ENCODE measurements at regions not wholly inside any gene's neighbourhood (a gene's known extent, or its start where the extent isn't known, plus 50 kb on each side); places are given as distances from the start of the nearest gene placed in this dataset.
"Not testable (repeated sequence)": the region's sequence is repeated elsewhere in the genome, so short reads cannot be mapped to it uniquely, and the experiment has no call there.

DNA sequence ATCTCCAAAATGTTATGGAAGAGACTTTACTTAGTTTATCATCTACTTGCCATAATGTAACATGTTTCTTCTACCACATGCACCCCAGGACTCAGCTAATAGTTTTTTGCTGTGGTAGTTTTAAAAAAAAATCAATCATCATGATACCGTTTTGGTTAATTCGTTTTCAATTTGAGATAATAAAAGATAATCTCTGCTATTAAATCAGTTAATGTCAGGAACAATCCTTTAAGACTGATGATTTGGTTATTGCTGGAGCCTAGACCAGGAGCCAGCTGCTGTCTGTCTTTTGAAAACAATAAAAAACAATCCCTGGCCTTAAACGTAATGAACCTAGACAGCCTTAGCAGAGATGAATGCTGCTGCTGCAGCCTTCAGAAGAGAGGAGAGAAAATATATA, 403.7 kb downstream of the OXSM start:
- DNase-seq = no peak

DNA sequence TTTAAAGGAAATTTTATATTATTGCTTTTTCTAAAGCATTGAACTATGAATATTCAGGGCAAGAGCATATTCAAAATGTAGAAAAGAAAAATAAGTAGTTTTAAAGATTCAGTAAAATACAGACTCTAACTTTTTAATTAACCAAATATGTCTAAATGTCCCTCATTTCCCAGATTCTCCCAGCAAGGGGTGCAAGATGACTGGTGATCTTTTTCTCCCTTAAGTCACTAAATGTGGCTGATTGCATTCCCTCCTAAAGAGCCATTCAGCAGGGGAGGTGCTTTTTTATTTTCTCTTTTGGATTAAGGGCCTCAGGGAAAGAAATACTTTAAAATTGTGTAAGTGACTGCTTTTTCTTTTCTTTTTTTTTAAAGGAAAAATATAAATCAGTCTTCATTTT, 406.9 kb downstream of the OXSM start:
- no peak for DNase-seq

GRCh38 chr3:26198609-26199008, 408.7 kb downstream of the OXSM start:
- DNase-seq = no peak

- no peak for DNase-seq
Measured at GRCh38 chr3:26202169-26202568, 412.3 kb downstream of the OXSM start.

DNA sequence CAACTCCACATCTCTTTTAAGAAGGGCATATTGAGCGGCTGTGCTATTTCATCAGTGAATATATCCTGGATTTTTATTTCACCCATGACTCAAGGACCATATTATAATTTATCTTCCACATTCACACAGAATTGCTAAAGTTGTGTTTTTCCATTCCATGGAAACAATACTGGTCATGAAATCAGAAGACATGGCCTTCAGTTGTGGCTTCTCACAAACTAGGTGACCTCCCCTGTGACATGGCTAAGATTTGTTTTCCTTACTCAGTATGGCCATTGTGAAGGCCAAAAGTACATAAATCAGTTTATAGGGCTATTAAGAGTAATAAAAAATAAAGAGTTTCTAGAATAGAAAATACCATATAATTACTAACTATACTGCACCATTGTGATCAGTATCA, 415.6 kb downstream of the OXSM start:
- DNase-seq = no peak

GRCh38 chr3:26208201-26208600, 414.4 kb upstream of the LRRC3B start:
- no peak for DNase-seq

DNA sequence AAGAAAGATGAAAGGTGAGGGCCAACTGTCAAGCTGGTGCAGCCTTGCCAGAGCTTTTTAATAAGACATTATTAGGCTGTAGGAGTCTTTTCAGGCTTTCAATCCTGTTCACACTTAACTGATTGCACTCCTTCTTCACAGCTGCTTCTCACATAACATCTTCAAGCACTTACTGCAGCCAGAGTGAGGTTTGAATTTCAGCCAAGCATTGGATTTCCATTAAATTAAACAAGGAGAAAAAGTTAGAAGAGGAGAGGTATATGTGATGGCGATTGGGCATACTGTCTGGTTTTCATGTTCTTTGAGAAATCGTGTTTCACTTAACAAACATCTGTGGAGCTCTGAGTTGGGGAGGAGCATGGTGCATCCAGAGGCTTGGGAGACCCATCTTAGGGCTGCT, 392.8 kb upstream of the LRRC3B start:
- DNase-seq = peak in 1 of 2 experiments; percentile 35

DNA sequence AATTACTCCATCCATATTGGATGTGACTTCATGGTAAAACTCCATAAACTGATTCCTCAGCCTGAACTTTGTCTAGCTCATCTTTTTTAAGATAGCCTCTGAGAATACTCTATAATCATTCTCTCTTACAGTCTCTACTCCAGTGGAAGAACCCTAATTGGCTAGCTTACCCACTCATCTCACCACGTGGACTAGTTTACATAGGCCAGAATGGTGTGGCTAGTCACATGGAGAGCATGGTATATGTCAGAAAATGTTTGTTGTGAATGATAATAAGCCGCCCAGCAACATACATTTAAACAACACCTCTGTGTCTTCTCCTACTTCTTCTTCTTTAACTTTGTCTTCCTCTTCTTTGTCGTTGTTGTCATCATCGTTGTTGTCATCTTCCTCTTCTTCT, 389.2 kb upstream of the LRRC3B start:
- DNase-seq = no peak

DNA sequence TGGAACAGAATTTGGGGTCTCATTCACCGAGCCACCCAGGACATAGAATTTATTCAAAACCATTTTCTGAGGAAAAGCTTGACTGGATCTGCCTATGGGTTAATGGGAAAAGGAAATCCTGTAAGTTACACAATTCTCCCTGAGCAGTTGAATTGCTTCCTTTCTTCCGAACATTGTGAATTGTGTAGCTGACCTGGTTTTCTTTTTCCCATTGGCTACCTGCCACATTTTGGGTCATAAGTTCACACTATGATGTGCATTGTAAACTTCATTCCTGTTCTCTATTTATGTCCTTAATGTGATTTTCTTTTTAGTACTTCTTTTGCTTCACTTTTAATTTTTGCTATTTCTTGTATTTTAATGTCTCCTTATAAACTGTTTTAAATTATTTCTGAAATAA, 386.0 kb upstream of the LRRC3B start:
- no peak for DNase-seq

- DNase-seq = no peak
Measured at GRCh38 chr3:26237036-26237682, 385.4 kb upstream of the LRRC3B start.

- not testable (repeated sequence) for DNase-seq
Measured at GRCh38 chr3:26244586-26244985, 378.0 kb upstream of the LRRC3B start.

GRCh38 chr3:26245236-26245635, 377.3 kb upstream of the LRRC3B start:
- DNase-seq = no peak

DNA sequence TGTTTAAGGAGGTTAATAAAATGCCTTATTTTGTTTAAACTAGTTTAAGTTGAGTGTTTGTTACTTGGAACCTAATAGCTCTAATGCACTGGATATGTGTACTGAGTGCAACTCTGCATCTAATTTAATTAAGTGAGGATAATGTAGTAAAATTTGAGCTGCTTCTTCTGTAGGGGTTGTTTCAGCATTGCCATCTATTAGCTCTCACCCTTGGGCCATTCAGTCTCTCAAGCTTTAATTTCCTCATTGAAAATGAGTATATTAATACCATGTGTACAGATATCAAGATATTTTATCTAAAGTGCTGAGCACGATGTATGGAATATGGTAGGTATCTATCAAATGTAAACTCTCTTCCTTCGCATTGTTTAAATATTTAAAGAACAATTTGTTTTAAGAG, 375.7 kb upstream of the LRRC3B start:
- no peak for DNase-seq

GRCh38 chr3:26247712-26248111, 374.9 kb upstream of the LRRC3B start:
- no peak for DNase-seq

DNA sequence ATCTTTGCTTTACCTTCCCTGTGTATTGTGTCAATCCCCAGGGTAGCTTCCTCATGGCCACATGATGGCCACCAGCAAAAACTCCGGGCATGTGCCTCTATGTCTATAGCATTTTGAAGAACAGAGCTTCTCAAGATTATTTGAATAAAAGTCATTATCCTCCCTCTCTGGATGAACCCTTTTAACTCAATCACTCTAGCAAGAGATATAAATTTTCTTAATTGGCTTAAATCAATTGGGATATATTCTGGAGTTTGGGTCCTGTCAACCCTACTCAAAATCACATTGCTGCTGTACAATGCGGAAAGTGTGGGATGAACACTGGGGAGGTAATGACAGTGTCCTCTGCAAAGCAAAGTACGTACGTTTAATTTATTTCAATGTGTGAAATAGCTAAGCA, 370.6 kb upstream of the LRRC3B start:
- no peak for DNase-seq

DNA sequence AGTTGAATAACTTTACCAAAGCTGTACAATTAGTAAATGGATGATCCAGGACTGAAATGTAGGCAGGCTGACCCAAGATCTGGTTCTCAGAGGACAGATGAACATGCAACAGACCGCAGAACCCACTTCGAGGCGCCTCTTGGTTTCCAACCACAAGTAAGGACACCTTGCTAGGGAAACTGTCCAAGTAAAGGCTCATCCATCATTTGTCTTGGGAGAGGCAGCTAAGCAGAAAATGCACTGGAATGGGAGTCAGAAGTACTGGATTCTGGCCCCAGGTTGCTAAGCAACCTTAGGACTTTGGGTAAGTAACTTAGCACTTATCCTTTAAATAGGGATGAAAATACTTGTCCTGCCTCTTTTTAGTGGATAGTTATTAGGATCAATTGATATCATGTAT, 366.3 kb upstream of the LRRC3B start:
- DNase-seq = no peak

DNA sequence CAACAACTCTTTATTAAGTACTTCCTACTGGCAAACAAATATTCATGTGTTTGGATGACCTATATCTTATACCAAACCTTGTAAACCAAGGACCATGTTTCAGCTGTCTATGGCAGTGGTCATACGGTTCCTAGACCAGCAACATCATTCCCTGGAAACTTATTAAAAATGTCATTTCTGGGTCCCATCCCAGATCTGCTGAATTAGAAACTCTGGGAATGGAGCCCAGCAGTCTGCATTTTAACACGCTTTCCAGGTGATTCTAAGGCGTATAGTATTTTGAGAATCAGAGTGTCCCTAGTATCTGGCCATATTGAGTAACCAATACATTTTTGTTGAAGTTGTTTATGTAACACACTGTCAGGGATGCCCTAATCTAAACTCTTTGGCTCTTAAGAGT, 363.4 kb upstream of the LRRC3B start:
- DNase-seq = no peak

DNA sequence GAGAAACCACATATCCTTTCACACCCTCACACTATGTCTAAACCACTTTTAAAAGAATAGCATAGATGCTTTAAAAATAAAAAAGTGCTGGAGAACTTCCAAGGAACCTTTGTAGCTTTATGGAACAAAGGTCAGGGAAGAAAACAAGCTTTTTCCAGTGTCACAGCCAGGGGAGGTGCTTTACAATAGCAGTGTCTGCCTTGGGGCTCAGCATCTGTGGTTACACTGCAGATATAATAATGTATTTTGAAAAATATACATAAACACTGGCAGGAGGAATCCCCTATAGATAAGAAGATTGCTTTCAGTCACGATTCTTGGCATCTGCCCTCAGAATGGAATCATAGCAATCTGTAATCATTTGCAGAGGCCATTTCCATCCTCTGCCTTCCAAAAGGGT, 362.4 kb upstream of the LRRC3B start:
- DNase-seq = no peak

- DNase-seq = no peak
Measured at GRCh38 chr3:26264708-26265107, 357.9 kb upstream of the LRRC3B start.

GRCh38 chr3:26271848-26272247, 350.7 kb upstream of the LRRC3B start:
- no peak for DNase-seq

- no peak for DNase-seq
Measured at GRCh38 chr3:26273196-26273595, 349.4 kb upstream of the LRRC3B start.

DNA sequence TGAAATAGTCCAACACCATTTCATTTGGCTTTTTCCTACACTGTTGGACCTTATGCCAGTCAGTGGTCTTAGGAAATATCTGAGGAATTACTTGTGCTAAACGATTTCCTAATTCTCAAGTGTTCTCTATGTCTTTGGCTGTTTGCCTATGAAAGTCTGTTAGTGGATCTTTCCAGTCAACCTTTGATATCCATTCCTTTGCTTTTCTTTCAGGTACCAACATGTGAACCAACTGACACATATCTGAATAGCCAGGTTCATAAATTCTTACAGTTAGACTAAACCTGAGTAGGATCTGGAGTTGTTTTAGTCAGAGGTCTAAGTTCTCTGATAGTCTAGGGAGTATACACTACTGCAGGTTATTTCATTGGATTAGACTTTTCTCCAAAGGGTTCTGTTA, 343.5 kb upstream of the LRRC3B start:
- DNase-seq = no peak

GRCh38 chr3:26280517-26280916, 342.1 kb upstream of the LRRC3B start:
- peak in 1 of 2 experiments; percentile 10 for DNase-seq

GRCh38 chr3:26281284-26281985, 341.1 kb upstream of the LRRC3B start:
- DNase-seq = no peak

DNA sequence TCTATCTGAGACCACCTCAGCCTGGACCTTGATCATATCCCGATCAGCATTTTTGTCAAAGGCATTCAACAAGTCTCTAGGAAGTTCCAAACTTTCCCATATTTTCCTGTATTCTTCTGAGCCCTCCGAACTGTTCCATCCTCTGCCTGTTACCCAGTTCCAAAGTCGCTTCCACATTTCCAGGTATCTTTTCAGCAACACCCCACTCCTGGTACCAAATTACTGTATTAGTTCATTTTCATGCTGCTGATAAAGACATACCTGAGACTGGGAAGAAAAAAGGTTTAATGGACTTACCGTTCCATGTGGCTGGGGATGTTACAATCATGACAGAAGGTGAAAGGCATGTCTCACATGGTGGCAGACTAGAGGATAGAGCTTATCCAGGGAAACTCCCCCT, 338.1 kb upstream of the LRRC3B start:
- DNase-seq = not testable (repeated sequence)
